HFF-Myc (cell line): ENCODE measurements at regions not wholly inside any gene's neighbourhood (a gene's known extent, or its start where the extent isn't known, plus 50 kb on each side); places are given as distances from the start of the nearest gene placed in this dataset.

Source experiments
- DNase-seq: peaks from one replicate; pipeline ENCODE4 v3.0.0-alpha.2; 2011; ENCODE audit warnings: low read depth; ENCODE audit errors: extremely low read depth
- H3K4me3 ChIP-seq: replicated peaks from 2 replicates; pipeline ENCODE4 v1.5.1; 2011; ENCODE audit warnings: low read depth, mild to moderate bottlenecking, control low read depth, low read length
- CTCF ChIP-seq: IDR thresholded peaks from 2 replicates; pipeline ENCODE4 v1.5.1; 2012; ENCODE audit warnings: mild to moderate bottlenecking, low read depth, low read length, control low read depth; ENCODE audit errors: missing control alignments

- no peak for TF ChIP-seq CTCF
- H3K4me3 ChIP-seq: no peak overlapping the region
- no peak for DNase-seq
Observed at GRCh38 chr14:56390859-56391258, 188.7 kb upstream of the TMEM260 start.

- no peak for DNase-seq
- H3K4me3 ChIP-seq: no peak overlapping the region
- TF ChIP-seq CTCF: no peak
Observed at GRCh38 chr14:56394826-56395530, 184.6 kb upstream of the TMEM260 start.

- H3K4me3 ChIP-seq: no peak overlapping the region
- DNase-seq: no peak
- TF ChIP-seq CTCF: no peak
Observed at GRCh38 chr14:56400109-56400825, 179.3 kb upstream of the TMEM260 start.

- no peak for DNase-seq
- H3K4me3 ChIP-seq: no peak overlapping the region
- TF ChIP-seq CTCF: no peak
Observed at GRCh38 chr14:56412468-56413434, 166.8 kb upstream of the TMEM260 start.

- no peak for TF ChIP-seq CTCF
- no peak for DNase-seq
- H3K4me3 ChIP-seq: no peak overlapping the region
Observed at GRCh38 chr14:56413721-56414120, 165.9 kb upstream of the TMEM260 start.

- no peak overlapping the region for H3K4me3 ChIP-seq
- TF ChIP-seq CTCF: no peak
- DNase-seq: no peak
Observed at GRCh38 chr14:56414236-56414635, 165.4 kb upstream of the TMEM260 start.
